ENCODE measurements at regions not wholly inside any gene's neighbourhood (a gene's known extent, or its start where the extent isn't known, plus 50 kb on each side); places are given as distances from the start of the nearest gene placed in this dataset.

DNA sequence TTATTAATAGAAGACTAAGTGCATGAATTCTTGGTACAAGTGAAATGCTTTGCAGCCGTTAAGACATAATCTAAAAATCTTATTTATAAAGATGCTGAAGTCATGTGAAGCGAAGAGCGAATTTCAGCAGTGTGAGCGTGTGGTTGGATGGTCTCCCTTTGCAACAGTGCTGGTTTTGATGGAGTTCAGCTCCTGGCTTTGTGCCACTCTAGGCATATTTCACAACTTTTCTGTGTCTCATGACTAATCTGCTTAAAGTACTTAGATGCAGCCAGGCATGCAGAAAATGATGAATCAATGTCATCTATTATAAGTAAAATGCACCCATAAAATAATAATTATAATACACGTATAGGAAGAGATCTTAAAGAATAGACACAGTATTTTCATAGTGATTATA, 107.2 kb upstream of the TCERG1L start:
- TF ChIP-seq GATA2 (IDR thresholded peaks at IDR 0.05; ENCODE audit: low read depth, low read length): no peak
- no peak for TF ChIP-seq GATA3 (IDR thresholded peaks at IDR 0.05; ENCODE audit: low read depth, low read length)

All from SH-SY5Y (cell line).